MM.1S (cell line): ENCODE measurements at regions not wholly inside any gene's neighbourhood (a gene's known extent, or its start where the extent isn't known, plus 50 kb on each side); places are given as distances from the start of the nearest gene placed in this dataset.

Experiments
- DNase-seq: peaks from one replicate; pipeline ENCODE4 v3.0.0-alpha.2; 2015
- H2AFZ ChIP-seq: fragments of 300-600 bp; sonication (generic); 2 replicates; pipeline ENCODE4 v1.6.0; 2016; ENCODE audit warnings: antibody characterized with exemption, low read length
- H3F3A ChIP-seq: fragments of 300-600 bp; sonication (generic); 2 replicates; pipeline ENCODE4 v1.6.1; 2016; ENCODE audit warnings: mild to moderate bottlenecking, antibody characterized with exemption, low read length, moderate library complexity, mixed read lengths; ENCODE audit not compliant: insufficient read depth
- H3K27ac ChIP-seq: fragments of 300-600 bp; sonication (generic); 2 replicates; pipeline ENCODE4 v1.5.1; 2016; ENCODE audit warnings: mild to moderate bottlenecking, low read length
- H3K27me3 ChIP-seq: fragments of 300-600 bp; sonication (generic); replicated peaks from 2 replicates; pipeline ENCODE4 v1.6.0; 2016; ENCODE audit warnings: low read length; ENCODE audit not compliant: insufficient read depth
- H3K36me3 ChIP-seq: fragments of 300-600 bp; sonication (generic); replicated peaks from 2 replicates; pipeline ENCODE4 v1.6.1; 2016; ENCODE audit warnings: mild to moderate bottlenecking, low read length, mixed read lengths; ENCODE audit not compliant: insufficient read depth
- H3K4me1 ChIP-seq: fragments of 300-600 bp; sonication (generic); 2 replicates; pipeline ENCODE4 v1.6.1; 2016; ENCODE audit warnings: low read length, mixed read lengths
- H3K4me2 ChIP-seq: fragments of 300-600 bp; sonication (generic); 2 replicates; pipeline ENCODE4 v1.6.0; 2016; ENCODE audit warnings: low read depth, low read length
- H3K4me3 ChIP-seq: fragments of 300-600 bp; sonication (generic); 2 replicates; pipeline ENCODE4 v1.5.1; 2016; ENCODE audit warnings: low read length, mixed read lengths
- H3K79me2 ChIP-seq: fragments of 300-600 bp; sonication (generic); 2 replicates; pipeline ENCODE4 v1.6.1; 2016; ENCODE audit warnings: mixed run types, low read length, mixed read lengths
- H3K9ac ChIP-seq: fragments of 300-600 bp; sonication (generic); 2 replicates; pipeline ENCODE4 v1.6.1; 2016; ENCODE audit warnings: low read length, mixed read lengths
- H3K9me2 ChIP-seq: fragments of 300-600 bp; sonication (generic); replicated peaks from 2 replicates; pipeline ENCODE4 v1.6.1; 2016; ENCODE audit warnings: mild to moderate bottlenecking, low read length, mixed read lengths; ENCODE audit not compliant: insufficient read depth
- H3K9me3 ChIP-seq: fragments of 300-600 bp; sonication (generic); replicated peaks from 2 replicates; pipeline ENCODE4 v1.6.1; 2016; ENCODE audit warnings: mild to moderate bottlenecking, low read length, mixed read lengths; ENCODE audit not compliant: insufficient read depth
- H4K20me1 ChIP-seq: fragments of 300-600 bp; sonication (generic); 2 replicates; pipeline ENCODE4 v1.6.1; 2016; ENCODE audit warnings: mild to moderate bottlenecking, low read length, moderate library complexity, mixed read lengths; ENCODE audit not compliant: insufficient read depth
- CTCF ChIP-seq: fragments of 300-600 bp; sonication (generic); IDR thresholded peaks from 2 replicates; pipeline ENCODE4 v1.5.1; 2016; ENCODE audit warnings: antibody characterized with exemption, low read length, mixed read lengths
- EZH2 ChIP-seq: fragments of 300-600 bp; sonication (generic); optimal IDR thresholded peaks from 2 replicates; pipeline ENCODE3; 2017; ENCODE audit warnings: low read depth, mild to moderate bottlenecking, antibody characterized with exemption, low read length, mixed read lengths
- EZH2phosphoT487 ChIP-seq: fragments of 300-600 bp; sonication (generic); IDR thresholded peaks from 2 replicates; pipeline ENCODE4 v1.6.1; 2018; ENCODE audit warnings: antibody characterized with exemption, low read length

GRCh38 chr5:126210955-126211354, 212.3 kb upstream of the GRAMD2B start:
- H3K9me3 ChIP-seq, result no peaks in the 10 kb centered on the region
- no peaks in the 10 kb centered on the region for H3F3A ChIP-seq
- no peak for TF ChIP-seq EZH2phosphoT487
- TF ChIP-seq EZH2, result no peak
- no peak for TF ChIP-seq CTCF
- H3K36me3 ChIP-seq, result no peaks in the 10 kb centered on the region
- no peak overlapping the region for H3K4me2 ChIP-seq
- H4K20me1 ChIP-seq, result no peaks in the 10 kb centered on the region
- H3K9me2 ChIP-seq, result no peaks in the 10 kb centered on the region
- no peaks in the 10 kb centered on the region for H3K27me3 ChIP-seq
- H3K4me1 ChIP-seq, result no peaks in the 10 kb centered on the region
- no peak overlapping the region for H3K9ac ChIP-seq
- no peak for DNase-seq
- H3K27ac ChIP-seq, result no peak overlapping the region
- no peak overlapping the region for H3K4me3 ChIP-seq
- no peaks in the 10 kb centered on the region for H3K79me2 ChIP-seq
- no peak overlapping the region for H2AFZ ChIP-seq

GRCh38 chr5:126219616-126220015, 203.6 kb upstream of the GRAMD2B start:
- no peaks in the 10 kb centered on the region for H3K4me1 ChIP-seq
- no peak overlapping the region for H3K4me3 ChIP-seq
- no peak overlapping the region for H3K4me2 ChIP-seq
- H2AFZ ChIP-seq, result no peak overlapping the region
- no peaks in the 10 kb centered on the region for H3K9me2 ChIP-seq
- no peak overlapping the region for H3K27ac ChIP-seq
- H3F3A ChIP-seq, result no peaks in the 10 kb centered on the region
- H3K9me3 ChIP-seq, result no peaks in the 10 kb centered on the region
- no peaks in the 10 kb centered on the region for H3K27me3 ChIP-seq
- no peak for DNase-seq
- no peak overlapping the region for H3K9ac ChIP-seq
- H4K20me1 ChIP-seq, result no peaks in the 10 kb centered on the region
- no peaks in the 10 kb centered on the region for H3K79me2 ChIP-seq
- no peaks in the 10 kb centered on the region for H3K36me3 ChIP-seq
- TF ChIP-seq EZH2phosphoT487 (no peak), EZH2 (no peak), CTCF (no peak)

GRCh38 chr5:126220725-126221124, 202.5 kb upstream of the GRAMD2B start:
- Histone ChIP-seq H3K27me3 (no peaks in the 10 kb centered on the region), H3K9me2 (no peaks in the 10 kb centered on the region), H3K4me2 (no peak overlapping the region), H3K9ac (no peak overlapping the region), H3K4me3 (no peak overlapping the region), H3K79me2 (no peaks in the 10 kb centered on the region), H3F3A (no peaks in the 10 kb centered on the region), H3K9me3 (no peaks in the 10 kb centered on the region), H3K36me3 (no peaks in the 10 kb centered on the region), H2AFZ (no peak overlapping the region), H4K20me1 (no peaks in the 10 kb centered on the region), H3K4me1 (no peaks in the 10 kb centered on the region), H3K27ac (no peak overlapping the region)
- DNase-seq, result no peak
- no peak for TF ChIP-seq EZH2phosphoT487
- TF ChIP-seq EZH2, result no peak
- TF ChIP-seq CTCF, result no peak

- no peaks in the 10 kb centered on the region for H3K27me3 ChIP-seq
- H3K36me3 ChIP-seq, result no peaks in the 10 kb centered on the region
- H3K9ac ChIP-seq, result no peak overlapping the region
- no peaks in the 10 kb centered on the region for H3K4me1 ChIP-seq
- TF ChIP-seq CTCF, result no peak
- no peak for TF ChIP-seq EZH2phosphoT487
- TF ChIP-seq EZH2, result no peak
- H3K9me2 ChIP-seq, result no peaks in the 10 kb centered on the region
- no peaks in the 10 kb centered on the region for H3K9me3 ChIP-seq
- no peak overlapping the region for H2AFZ ChIP-seq
- H3F3A ChIP-seq, result no peaks in the 10 kb centered on the region
- no peak overlapping the region for H3K4me3 ChIP-seq
- H4K20me1 ChIP-seq, result no peaks in the 10 kb centered on the region
- H3K79me2 ChIP-seq, result no peaks in the 10 kb centered on the region
- no peak for DNase-seq
- H3K4me2 ChIP-seq, result no peak overlapping the region
- no peak overlapping the region for H3K27ac ChIP-seq
Measured at GRCh38 chr5:126228934-126229333, 194.3 kb upstream of the GRAMD2B start.
